Thoracic aorta (tissue), 2 donors: ENCODE measurements at regions not wholly inside any gene's neighbourhood (a gene's known extent, or its start where the extent isn't known, plus 50 kb on each side); places are given as distances from the start of the nearest gene placed in this dataset.
"Not testable (repeated sequence)": the region's sequence is repeated elsewhere in the genome, so short reads cannot be mapped to it uniquely, and the experiment has no call there.

ENCODE experiments used
- ATAC-seq: fragments of 150-250 bp; one replicate; pipeline ENCODE4 v1.8.0; 2017; ENCODE audit warnings: low read depth; ENCODE audit not compliant: insufficient number of reproducible peaks, low FRiP score
- DNase-seq: peaks from one replicate; pipeline ENCODE4 v3.0.0-alpha.2; 2020; ENCODE audit warnings: low spot score
- H3K27ac ChIP-seq, 2 donors: fragments of 200-600 bp; sonication (generic); 1 replicate in 1 of 2; 2 replicates in 1 of 2; pipeline ENCODE4 v1.5.1; 2016; ENCODE audit warnings: mild to moderate bottlenecking in 2 of 2, moderate library complexity in 2 of 2
- H3K27me3 ChIP-seq: fragments of 200-600 bp; sonication (generic); replicated peaks from 2 replicates; pipeline ENCODE4 v1.6.0; 2016; ENCODE audit warnings: mild to moderate bottlenecking; ENCODE audit not compliant: insufficient read depth
- H3K36me3 ChIP-seq: fragments of 200-600 bp; sonication (generic); one replicate; pipeline ENCODE4 v1.5.1; 2016
- H3K4me1 ChIP-seq, 2 donors: fragments of 200-600 bp; sonication (generic); 1 replicate in 1 of 2; 2 replicates in 1 of 2; pipeline versions ENCODE4 v1.5.1 to v1.6.0; 2016; ENCODE audit warnings: low read depth in 2 of 2, mild to moderate bottlenecking in 1 of 2; ENCODE audit not compliant: control insufficient read depth in 1 of 2
- H3K4me3 ChIP-seq: fragments of 200-600 bp; sonication (generic); 2 replicates; pipeline ENCODE4 v1.5.1; 2016; ENCODE audit warnings: mild to moderate bottlenecking
- H3K9me3 ChIP-seq: fragments of 200-600 bp; sonication (generic); 2 replicates; pipeline ENCODE4 v1.5.1; 2016
- CTCF ChIP-seq: fragments of 200-600 bp; sonication (generic); IDR thresholded peaks from one replicate; pipeline ENCODE4 v1.5.1; 2019; ENCODE audit warnings: antibody characterized with exemption

GRCh38 chr11:69874984-69875624, 55.9 kb upstream of the FGF3 start:
- Histone ChIP-seq H3K27me3 (no peaks in the 10 kb centered on the region), H3K9me3 (no peaks in the 10 kb centered on the region), H3K36me3 (no peaks in the 10 kb centered on the region), H3K4me3 (peak overlapping the region; percentile 14), H3K4me1 (peaks cover 6 to 13% of the 10 kb centered on the region in 2 donors), H3K27ac (no peak overlapping the region)
- peak; percentile 14 for TF ChIP-seq CTCF
- ATAC-seq: no peak
- no peak for DNase-seq

GRCh38 chr11:69876013-69876412, 56.8 kb upstream of the FGF3 start:
- Histone ChIP-seq H3K9me3 (no peaks in the 10 kb centered on the region), H3K4me3 (no peak overlapping the region), H3K36me3 (no peaks in the 10 kb centered on the region), H3K27me3 (no peaks in the 10 kb centered on the region), H3K4me1 (peaks cover 6 to 13% of the 10 kb centered on the region in 2 donors), H3K27ac (no peak overlapping the region)
- no peak for ATAC-seq
- no peak for DNase-seq
- TF ChIP-seq CTCF: no peak

- no peak for TF ChIP-seq CTCF
- no peaks in the 10 kb centered on the region for H3K9me3 ChIP-seq
- H3K27ac ChIP-seq: no peak overlapping the region
- DNase-seq: no peak
- no peak overlapping the region for H3K4me3 ChIP-seq
- H3K4me1 ChIP-seq: peaks cover 6 to 13% of the 10 kb centered on the region in 2 donors
- H3K27me3 ChIP-seq: no peaks in the 10 kb centered on the region
- ATAC-seq: no peak
- no peaks in the 10 kb centered on the region for H3K36me3 ChIP-seq
These were observed 58.0 kb upstream of the FGF3 start for GRCh38 chr11:69877235-69877634.

- H3K27ac ChIP-seq, ATAC-seq, DNase-seq, H3K4me3 ChIP-seq, H3K27me3 ChIP-seq, H3K36me3 ChIP-seq, H3K9me3 ChIP-seq: not testable (repeated sequence)
- peaks cover 6 to 13% of the 10 kb centered on the region in 2 donors for H3K4me1 ChIP-seq
These were observed 58.5 kb upstream of the FGF3 start for GRCh38 chr11:69877704-69878103.

- Histone ChIP-seq H3K27ac (no peak overlapping the region), H3K4me3 (no peak overlapping the region), H3K36me3 (no peaks in the 10 kb centered on the region), H3K27me3 (no peaks in the 10 kb centered on the region), H3K9me3 (no peaks in the 10 kb centered on the region), H3K4me1 (peaks cover 6 to 13% of the 10 kb centered on the region in 2 donors)
- no peak for ATAC-seq
- no peak for TF ChIP-seq CTCF
- DNase-seq: no peak
These were observed 59.1 kb upstream of the FGF3 start for GRCh38 chr11:69878144-69878883.
